ENCODE measurements at regions not wholly inside any gene's neighbourhood (a gene's known extent, or its start where the extent isn't known, plus 50 kb on each side); places are given as distances from the start of the nearest gene placed in this dataset.

DNA sequence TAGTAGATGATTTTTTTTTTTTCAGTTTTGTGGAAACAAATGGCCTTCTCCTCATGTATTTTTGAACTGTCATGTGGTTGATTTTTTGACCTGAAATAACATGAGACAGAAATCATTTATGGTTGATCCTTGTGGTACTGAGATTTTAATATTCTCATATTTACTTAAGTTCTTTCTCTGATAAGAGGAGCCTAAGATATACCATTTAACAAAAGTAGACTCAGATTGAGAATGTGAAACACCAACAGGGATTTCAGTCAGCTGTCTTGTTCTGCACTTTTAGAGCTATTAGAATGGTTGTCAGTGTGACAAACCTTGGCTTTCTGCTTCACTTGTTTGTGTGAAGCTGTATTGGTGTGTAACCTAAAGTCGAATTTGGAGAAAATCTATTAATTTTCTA is 575.7 kb downstream of the SPOCK3 start:
- no peak for TF ChIP-seq EZH2 (IDR thresholded peaks at IDR 0.05)
- no peak for TF ChIP-seq POLR2AphosphoS5 (IDR thresholded peaks at IDR 0.05; ENCODE audit: borderline replicate concordance, low read depth, low read length)
